ENCODE measurements at regions not wholly inside any gene's neighbourhood (a gene's known extent, or its start where the extent isn't known, plus 50 kb on each side); places are given as distances from the start of the nearest gene placed in this dataset.

GRCh38 chr1:187568067-187568466 is 739.3 kb downstream of the PLA2G4A start:
- no peaks in the 10 kb centered on the region for H3K27me3 Mint-ChIP-seq (ENCODE audit: insufficient read depth, low read depth, poor library complexity)
- ATAC-seq = no peak
- no peak overlapping the region for H3K27ac Mint-ChIP-seq

GRCh38 chr1:187570166-187570565 is 741.4 kb downstream of the PLA2G4A start:
- Mint-ChIP-seq H3K36me3 (ENCODE audit: low read depth) (no peaks in the 10 kb centered on the region), H3K4me1 (no peaks in the 10 kb centered on the region), H3K9me3 (no peaks in the 10 kb centered on the region), H3K27ac (no peak overlapping the region), H3K27me3 (ENCODE audit: insufficient read depth, low read depth, poor library complexity) (no peaks in the 10 kb centered on the region), H3K4me3 (no peak overlapping the region)
- H3K9me2 ChIP-seq (ENCODE audit: insufficient read depth) = no peaks in the 10 kb centered on the region
- DNase-seq (ENCODE audit: low spot score) (no peak), ATAC-seq (no peak)
- no peaks in the 10 kb centered on the region for H3K27me3 ChIP-seq (ENCODE audit: insufficient read depth)
- no peaks in the 10 kb centered on the region for H3K79me2 ChIP-seq (replicated peaks; ENCODE audit: insufficient read depth)
- H3K27ac ChIP-seq (ENCODE audit: low read depth) = no peak overlapping the region
- H3K36me3 ChIP-seq (ENCODE audit: insufficient read depth) = no peaks in the 10 kb centered on the region
- H3K4me3 ChIP-seq = no peak overlapping the region
- H3K4me1 ChIP-seq (ENCODE audit: insufficient read depth) = no peaks in the 10 kb centered on the region
- H3K4me2 ChIP-seq = no peak overlapping the region
- H3F3A ChIP-seq (replicated peaks; ENCODE audit: low read depth) = no peaks in the 10 kb centered on the region
- H4K20me1 ChIP-seq (replicated peaks; ENCODE audit: insufficient read depth) = no peaks in the 10 kb centered on the region
- H2AFZ ChIP-seq = no peak overlapping the region
- TF ChIP-seq EZH2phosphoT487 (IDR thresholded peaks at IDR 0.05; ENCODE audit: unreplicated experiment) (no peak), STAT1 (IDR thresholded peaks at IDR 0.05; ENCODE audit: unreplicated experiment) (no peak), EZH2 (IDR thresholded peaks at IDR 0.05; ENCODE audit: low read depth, unreplicated experiment) (no peak), ZNF462 (CRISPR knock-in tag; IDR thresholded peaks at IDR 0.05) (no peak), CREB1 (CRISPR knock-in tag; IDR thresholded peaks at IDR 0.05; ENCODE audit: low read depth) (no peak), ZNF331 (CRISPR knock-in tag; IDR thresholded peaks at IDR 0.05; ENCODE audit: low read depth) (no peak), NANOG (IDR thresholded peaks at IDR 0.05; ENCODE audit: borderline replicate concordance) (no peak), ZNF114 (CRISPR knock-in tag; IDR thresholded peaks at IDR 0.05) (no peak), JUNB (IDR thresholded peaks at IDR 0.05; ENCODE audit: unreplicated experiment) (no peak)

More at GRCh38 chr1:187568067-187568466, 739.3 kb downstream of the PLA2G4A start:
- H3K36me3 Mint-ChIP-seq (ENCODE audit: low read depth) = no peaks in the 10 kb centered on the region
- H3K4me3 ChIP-seq = no peak overlapping the region
- H4K20me1 ChIP-seq (replicated peaks; ENCODE audit: insufficient read depth) = no peaks in the 10 kb centered on the region
- H3K27me3 ChIP-seq (ENCODE audit: insufficient read depth) = no peaks in the 10 kb centered on the region
- H3K36me3 ChIP-seq (ENCODE audit: insufficient read depth) = no peaks in the 10 kb centered on the region
- DNase-seq (ENCODE audit: low spot score) = no peak
- no peaks in the 10 kb centered on the region for H3K79me2 ChIP-seq (replicated peaks; ENCODE audit: insufficient read depth)
- H3K9me3 Mint-ChIP-seq = no peaks in the 10 kb centered on the region
- no peak overlapping the region for H3K4me3 Mint-ChIP-seq
- no peaks in the 10 kb centered on the region for H3K4me1 Mint-ChIP-seq
- H2AFZ ChIP-seq = no peak overlapping the region
- no peaks in the 10 kb centered on the region for H3F3A ChIP-seq (replicated peaks; ENCODE audit: low read depth)
- H3K4me1 ChIP-seq (ENCODE audit: insufficient read depth) = no peaks in the 10 kb centered on the region
- TF ChIP-seq JUNB (IDR thresholded peaks at IDR 0.05; ENCODE audit: unreplicated experiment) (no peak), CTCF (conservative IDR thresholded peaks at IDR 0.05; ENCODE audit: low read depth in 2 of 2) (no peak), STAT1 (IDR thresholded peaks at IDR 0.05; ENCODE audit: unreplicated experiment) (no peak), EZH2phosphoT487 (IDR thresholded peaks at IDR 0.05; ENCODE audit: unreplicated experiment) (no peak)
- H3K27ac ChIP-seq (ENCODE audit: low read depth) = no peak overlapping the region
- H3K9me2 ChIP-seq (ENCODE audit: insufficient read depth) = no peaks in the 10 kb centered on the region
- no peak overlapping the region for H3K4me2 ChIP-seq

Data from GM23338 (cell line).